GM21786 (cell line): ENCODE measurements at regions not wholly inside any gene's neighbourhood (a gene's known extent, or its start where the extent isn't known, plus 50 kb on each side); places are given as distances from the start of the nearest gene placed in this dataset.

ENCODE experiments used
- ATAC-seq: cut with Tn5 transposase; IDR thresholded peaks from one replicate; pipeline ENCODE4 v1.9.1; 2021; ENCODE audit not compliant: unreplicated experiment

GRCh38 chr10:20993830-20994527 lies 96.9 kb upstream of the NEBL start:
- ATAC-seq = no peak

DNA sequence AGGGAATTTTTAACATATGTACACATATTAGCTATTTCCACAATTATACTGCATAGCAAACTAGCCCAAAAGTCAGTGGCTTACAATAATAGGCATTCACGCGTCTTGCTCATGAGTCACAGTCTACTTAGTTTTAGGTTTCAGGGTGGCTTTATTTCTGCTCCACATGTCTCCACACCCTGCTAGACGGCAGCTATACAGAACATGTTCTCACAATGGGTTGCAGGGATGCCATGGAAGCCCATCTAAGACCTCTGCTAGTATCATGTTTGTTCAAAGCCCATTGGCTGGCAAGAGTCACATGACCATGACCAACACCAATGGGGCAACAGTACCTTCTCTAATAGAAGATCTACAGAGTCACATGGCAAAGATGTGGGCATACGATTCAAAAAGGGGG lies 96.3 kb upstream of the NEBL start:
- ATAC-seq = no peak

- no peak for ATAC-seq
Observed at GRCh38 chr10:20991526-20991925, 94.4 kb upstream of the NEBL start.

DNA sequence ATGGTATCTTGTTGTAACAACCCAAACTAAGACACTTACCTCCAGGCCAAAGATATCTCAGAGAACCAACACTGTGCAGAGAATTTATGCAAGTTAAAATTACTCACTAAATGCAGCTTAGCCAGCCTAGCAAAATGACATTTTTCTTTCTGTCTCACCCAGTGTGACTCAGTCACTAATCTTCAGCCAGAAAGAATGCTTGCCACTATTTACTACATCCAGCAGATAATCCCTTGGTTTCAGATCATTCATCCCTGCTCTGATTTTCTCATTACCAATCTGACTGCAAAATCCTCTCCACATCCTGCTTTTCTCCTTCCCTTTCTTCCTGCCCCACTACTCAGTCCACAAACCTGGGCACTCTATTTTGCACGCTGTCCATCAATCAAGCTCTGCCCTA lies 93.5 kb upstream of the NEBL start:
- ATAC-seq = no peak

DNA sequence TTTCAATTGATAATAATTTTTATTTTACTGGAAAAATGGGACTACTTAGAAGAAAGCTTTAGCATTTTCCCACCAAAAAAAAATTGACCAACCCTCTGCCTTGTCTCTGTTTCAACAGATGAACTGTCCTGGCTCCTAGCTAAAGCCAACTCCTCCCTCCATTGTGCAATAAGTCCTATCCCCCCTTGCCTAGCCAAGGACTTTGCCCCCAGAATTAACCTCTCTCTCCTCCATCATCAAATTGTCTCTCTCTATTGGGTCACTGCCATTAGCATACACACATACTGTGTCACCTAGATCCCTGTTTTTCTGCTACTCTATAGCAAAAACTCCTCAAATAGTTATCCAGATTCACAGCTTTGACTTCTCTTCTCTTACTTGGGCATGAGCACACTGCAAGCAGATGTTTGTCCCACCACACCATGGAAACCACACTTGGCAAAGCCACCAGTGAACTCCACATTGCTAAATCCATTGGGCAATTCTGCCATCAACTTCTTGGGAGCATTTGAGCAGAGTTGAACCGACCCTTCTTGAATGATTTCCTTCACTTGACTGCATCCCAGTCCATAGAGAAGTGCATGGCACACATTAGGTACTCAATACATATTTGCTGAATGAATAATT lies 91.4 kb upstream of the NEBL start:
- ATAC-seq = no peak

DNA sequence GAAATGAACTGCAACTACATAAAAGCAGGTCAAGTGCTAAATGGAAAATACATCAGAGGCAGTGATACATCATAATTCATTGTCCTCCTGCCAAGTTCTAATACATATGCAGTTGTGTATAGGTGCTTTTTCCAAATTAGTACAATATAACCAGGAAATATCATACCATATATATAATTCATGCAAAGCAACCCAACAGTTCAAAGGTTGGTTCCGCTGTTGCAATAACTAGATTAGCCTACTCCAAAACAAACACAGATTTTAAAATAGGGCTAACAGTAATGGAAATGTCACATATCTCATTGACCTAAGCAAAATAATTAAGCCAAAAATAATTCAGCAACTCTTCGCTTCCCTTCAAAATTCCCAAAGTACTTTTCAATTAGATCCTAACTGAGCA lies 88.9 kb upstream of the NEBL start:
- no peak for ATAC-seq

GRCh38 chr10:20984662-20985061 lies 87.6 kb upstream of the NEBL start:
- no peak for ATAC-seq

- no peak for ATAC-seq
Observed at GRCh38 chr10:20981419-20981953, 84.4 kb upstream of the NEBL start.

- ATAC-seq = no peak
Observed at GRCh38 chr10:20978617-20979016, 81.5 kb upstream of the NEBL start.

DNA sequence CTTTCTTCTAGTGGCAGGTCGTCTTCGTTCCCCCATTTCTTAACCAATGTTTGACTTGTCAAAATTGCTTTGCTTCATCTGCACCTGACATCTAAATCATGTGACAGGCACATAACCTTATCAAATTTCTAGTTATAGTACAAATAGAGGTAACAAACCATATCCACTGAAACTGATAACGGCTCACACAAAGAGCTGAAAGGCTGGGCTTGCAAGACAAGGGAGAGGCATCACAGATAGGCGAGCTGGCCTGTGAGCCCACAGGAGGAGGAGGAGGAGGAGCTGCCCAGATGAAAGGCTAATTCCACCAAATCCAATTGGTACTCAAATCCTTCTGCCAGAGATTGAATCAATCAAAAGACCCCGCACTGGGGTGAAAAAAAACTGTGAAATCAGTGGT lies 80.2 kb upstream of the NEBL start:
- no peak for ATAC-seq

GRCh38 chr10:20976891-20977290 lies 79.8 kb upstream of the NEBL start:
- ATAC-seq = no peak

- no peak for ATAC-seq
Observed at GRCh38 chr10:20976390-20976789, 79.3 kb upstream of the NEBL start.

GRCh38 chr10:20975236-20975635 lies 78.1 kb upstream of the NEBL start:
- no peak for ATAC-seq

- no peak for ATAC-seq
Observed at GRCh38 chr10:20972925-20973324, 75.8 kb upstream of the NEBL start.

GRCh38 chr10:20971901-20972300 lies 74.8 kb upstream of the NEBL start:
- ATAC-seq = no peak

DNA sequence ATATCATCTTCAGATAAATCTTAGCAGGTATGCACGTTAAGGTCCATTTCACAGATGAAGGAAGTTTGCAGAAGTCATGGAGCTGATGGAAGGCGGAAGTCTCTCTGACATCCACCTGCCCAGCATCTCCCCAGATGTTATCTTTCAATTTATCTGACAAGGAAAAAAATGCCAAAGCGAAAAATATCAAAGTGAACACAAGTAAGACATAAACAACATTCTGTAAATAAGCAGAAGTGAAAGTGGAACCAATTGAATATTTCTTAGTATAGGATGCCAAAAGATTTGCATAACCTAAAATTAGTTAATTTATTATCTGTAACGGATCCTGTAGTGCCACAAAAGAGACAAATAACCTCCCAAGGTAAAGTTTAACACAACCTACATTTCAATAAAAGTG lies 73.6 kb upstream of the NEBL start:
- ATAC-seq = peak; percentile 88

DNA sequence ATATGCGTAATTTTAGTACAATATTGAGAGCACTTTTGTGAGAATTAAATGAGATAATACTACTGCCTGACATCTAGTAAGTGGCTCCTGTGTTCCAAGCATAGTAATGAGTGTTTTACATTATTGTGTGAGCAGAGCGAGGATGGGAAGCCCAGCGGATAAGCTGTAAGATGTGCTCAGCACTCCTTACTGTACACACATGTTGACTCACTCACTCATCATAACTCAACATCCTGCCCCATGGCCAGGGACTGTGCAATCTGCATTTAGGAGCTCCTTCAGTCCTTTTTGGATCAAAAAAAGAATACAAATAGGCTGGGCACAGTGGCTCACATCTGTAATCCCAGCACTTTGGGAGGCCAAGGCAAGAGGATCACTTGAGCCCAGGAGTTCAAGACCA lies 72.9 kb upstream of the NEBL start:
- ATAC-seq = peak; percentile 0

DNA sequence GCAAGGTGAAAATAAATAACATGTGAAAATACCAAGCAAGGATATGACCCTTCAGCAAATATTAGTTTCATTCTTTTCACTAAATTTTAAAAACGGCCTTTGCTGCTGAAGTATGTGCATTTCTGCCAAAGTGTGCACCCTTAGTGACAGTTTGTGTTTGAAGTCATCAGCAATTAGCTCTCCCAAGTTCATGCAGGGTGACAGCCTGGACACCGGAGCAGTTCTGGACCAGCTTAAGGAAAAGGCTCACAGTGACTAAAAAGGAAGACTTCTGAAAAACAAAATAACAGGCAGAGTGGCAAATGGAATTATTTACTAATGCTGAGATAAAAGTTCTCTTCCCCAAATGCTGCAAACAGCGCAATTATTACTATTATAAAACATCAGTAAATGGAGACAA lies 69.3 kb upstream of the NEBL start:
- no peak for ATAC-seq

DNA sequence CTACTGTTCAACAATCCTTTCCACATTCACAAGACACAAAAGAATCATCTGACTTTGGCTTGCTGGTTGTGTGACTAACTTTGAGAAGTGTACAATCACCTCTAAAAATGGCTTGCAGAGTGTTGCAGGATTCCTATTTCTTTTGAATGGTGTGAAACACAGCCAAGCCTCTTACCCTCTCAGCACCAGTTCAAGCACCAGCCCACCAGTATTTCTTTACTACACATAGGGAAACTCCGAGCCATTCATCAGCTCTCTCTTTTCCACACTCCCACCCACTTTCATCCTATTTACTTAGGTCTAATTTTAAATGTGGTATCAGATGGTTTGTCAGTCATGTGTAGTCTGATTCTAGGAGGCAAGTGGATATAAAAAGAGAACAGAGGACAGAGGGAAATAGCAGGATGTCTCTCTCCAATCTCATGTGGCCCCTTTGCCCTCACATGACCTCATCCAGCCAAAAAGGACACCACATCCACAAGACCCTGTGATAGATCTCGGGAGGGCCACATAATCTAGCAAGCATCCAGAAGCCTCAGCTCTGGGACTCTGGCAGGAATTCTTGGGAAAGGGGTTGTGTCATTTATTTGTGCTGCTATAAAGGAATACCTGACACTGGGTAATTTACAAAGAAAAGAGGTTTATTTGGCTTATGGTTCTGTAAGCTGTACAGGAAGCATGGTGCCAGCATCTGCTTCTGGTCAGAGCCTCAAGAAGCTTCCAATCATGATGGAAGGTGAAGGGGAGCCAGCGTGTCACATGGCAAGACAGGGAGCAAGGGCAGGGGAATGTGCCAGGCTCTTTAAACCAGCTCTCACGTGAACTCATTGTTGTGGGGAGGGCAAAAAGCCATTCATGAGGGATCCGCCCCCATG lies 66.8 kb upstream of the NEBL start:
- ATAC-seq = no peak

DNA sequence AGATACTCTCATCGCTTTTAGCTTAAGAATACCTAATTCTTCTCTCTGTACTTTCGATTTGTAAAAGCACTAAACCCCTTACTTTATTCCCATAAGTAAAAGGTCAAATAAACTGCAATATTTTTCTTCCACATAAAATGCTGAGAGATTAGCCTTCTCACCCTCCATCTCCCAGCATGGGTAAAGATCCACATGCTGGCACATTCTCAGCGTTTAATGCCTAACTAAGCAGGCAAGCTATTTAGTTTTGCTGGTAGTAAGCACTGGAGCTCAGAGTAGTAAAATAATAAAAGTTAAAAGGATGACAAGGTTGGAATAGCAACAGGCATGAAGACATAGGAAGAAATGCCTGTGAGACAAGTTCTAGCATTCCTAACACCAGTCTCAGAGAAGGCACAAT lies 65.9 kb upstream of the NEBL start:
- ATAC-seq = no peak

- no peak for ATAC-seq
Observed at GRCh38 chr10:20962165-20962564, 65.1 kb upstream of the NEBL start.

DNA sequence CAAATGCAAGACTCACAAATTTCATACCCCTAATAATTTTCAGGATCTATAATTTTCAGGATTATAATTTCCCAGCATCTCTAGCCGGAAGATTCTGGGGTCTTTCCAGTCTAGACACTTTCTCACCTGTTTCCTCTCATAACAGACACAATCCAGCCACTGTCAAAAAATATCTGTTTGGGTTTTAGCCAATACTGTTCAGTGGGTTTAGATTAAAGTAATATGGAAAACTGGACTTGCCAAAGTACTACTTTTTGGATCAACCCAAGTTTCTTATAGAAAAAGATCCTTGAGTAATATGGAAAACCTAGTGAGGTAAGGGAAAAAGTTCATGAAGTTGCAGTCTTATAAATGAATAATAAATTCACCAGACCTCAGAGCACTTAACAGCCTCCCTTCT lies 62.1 kb upstream of the NEBL start:
- ATAC-seq = no peak
